ENCODE measurements at regions not wholly inside any gene's neighbourhood (a gene's known extent, or its start where the extent isn't known, plus 50 kb on each side); places are given as distances from the start of the nearest gene placed in this dataset.
"Not testable (repeated sequence)": the region's sequence is repeated elsewhere in the genome, so short reads cannot be mapped to it uniquely, and the experiment has no call there.

DNA sequence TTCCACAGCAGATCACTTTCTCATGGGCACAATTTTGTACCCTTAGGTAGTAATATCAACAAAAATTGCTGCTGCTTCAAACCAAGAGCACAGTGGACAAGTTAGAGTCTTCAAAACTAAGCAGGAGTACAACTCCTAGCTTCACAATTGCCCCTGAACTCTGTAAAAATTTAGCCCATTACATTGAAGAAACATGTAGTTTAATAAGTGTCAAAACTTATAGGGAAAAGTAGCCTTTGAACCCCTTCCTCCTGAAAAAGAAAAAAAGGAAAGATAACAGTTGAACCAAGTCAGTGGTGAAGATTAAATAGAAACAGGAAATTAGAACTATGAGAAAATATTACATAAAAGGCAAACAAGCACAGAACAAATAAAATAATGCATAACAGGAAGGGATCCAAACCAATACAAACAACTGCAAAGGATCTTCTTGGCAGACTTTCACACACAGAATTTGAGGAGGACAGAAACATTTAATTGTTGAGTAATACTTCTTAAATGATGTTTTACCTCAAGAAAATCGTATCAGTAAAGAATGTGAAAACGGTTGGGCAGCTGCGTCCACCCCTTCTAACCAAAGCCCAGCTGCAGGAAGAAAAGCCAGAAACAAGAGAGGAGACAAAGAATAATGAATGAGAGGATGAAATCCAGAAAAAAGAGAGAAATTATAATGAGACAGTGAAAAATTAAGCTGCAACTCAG is 636.0 kb downstream of the NR2F1-AS1 start:
- no peak overlapping the region for H3K27ac ChIP-seq (ENCODE audit: low read length)
- H3K4me1 ChIP-seq (ENCODE audit: control insufficient read depth in 1 of 2, insufficient read depth in 2 of 2, low read length in 2 of 2), result no peaks in the 10 kb centered on the region
- H3K36me3 ChIP-seq (ENCODE audit: control insufficient read depth in 1 of 2, insufficient read depth in 2 of 2, low read length in 2 of 2), result no peaks in the 10 kb centered on the region
- peaks cover 0 to 3% of the 10 kb centered on the region in 2 donors for H3K9me3 ChIP-seq (ENCODE audit: control insufficient read depth in 1 of 2, low read length in 2 of 2)
- H3K27me3 ChIP-seq (ENCODE audit: low read depth, low read length), result no peaks in the 10 kb centered on the region
- H3K4me3 ChIP-seq (ENCODE audit: low read depth in 1 of 2, low read length in 2 of 2), result no peak overlapping the region

GRCh38 chr5:92944337-92944736 is 636.7 kb downstream of the NR2F1-AS1 start:
- Histone ChIP-seq H3K4me1 (ENCODE audit: control insufficient read depth in 1 of 2, insufficient read depth in 2 of 2, low read length in 2 of 2) (no peaks in the 10 kb centered on the region), H3K9me3 (ENCODE audit: control insufficient read depth in 1 of 2, low read length in 2 of 2) (peaks cover 0 to 3% of the 10 kb centered on the region in 2 donors), H3K36me3 (ENCODE audit: control insufficient read depth in 1 of 2, insufficient read depth in 2 of 2, low read length in 2 of 2) (no peaks in the 10 kb centered on the region), H3K4me3 (ENCODE audit: low read depth in 1 of 2, low read length in 2 of 2) (no peak overlapping the region), H3K27me3 (ENCODE audit: low read depth, low read length) (no peaks in the 10 kb centered on the region), H3K27ac (ENCODE audit: low read length) (no peak overlapping the region)

DNA sequence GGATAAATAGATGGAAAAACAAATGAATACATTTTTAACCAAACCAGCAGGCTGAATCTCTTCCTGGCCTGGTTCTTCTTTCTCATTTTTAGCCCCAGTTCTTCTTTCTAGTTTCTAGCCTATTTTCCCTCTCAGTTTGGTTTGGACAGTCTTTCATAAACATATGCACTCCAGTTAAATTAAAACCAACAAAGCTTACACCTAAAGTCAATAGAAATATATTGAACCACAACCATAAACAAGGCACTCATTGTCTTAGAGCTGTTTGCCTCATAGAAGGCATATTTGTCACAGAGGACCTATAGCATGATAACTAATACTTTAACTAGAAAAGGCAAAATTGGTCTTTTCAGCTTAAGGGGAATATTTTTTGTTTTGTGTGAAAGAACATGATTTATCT is 638.3 kb downstream of the NR2F1-AS1 start:
- Histone ChIP-seq H3K27me3 (ENCODE audit: low read depth, low read length) (no peaks in the 10 kb centered on the region), H3K36me3 (ENCODE audit: control insufficient read depth in 1 of 2, insufficient read depth in 2 of 2, low read length in 2 of 2) (no peaks in the 10 kb centered on the region), H3K4me1 (ENCODE audit: control insufficient read depth in 1 of 2, insufficient read depth in 2 of 2, low read length in 2 of 2) (no peaks in the 10 kb centered on the region), H3K27ac (ENCODE audit: low read length) (no peak overlapping the region), H3K9me3 (ENCODE audit: control insufficient read depth in 1 of 2, low read length in 2 of 2) (peaks cover 0 to 3% of the 10 kb centered on the region in 2 donors), H3K4me3 (ENCODE audit: low read depth in 1 of 2, low read length in 2 of 2) (no peak overlapping the region)

GRCh38 chr5:92941806-92942205 is 639.2 kb downstream of the NR2F1-AS1 start:
- Histone ChIP-seq H3K4me3 (ENCODE audit: low read depth in 1 of 2, low read length in 2 of 2) (no peak overlapping the region), H3K4me1 (ENCODE audit: control insufficient read depth in 1 of 2, insufficient read depth in 2 of 2, low read length in 2 of 2) (no peaks in the 10 kb centered on the region), H3K27me3 (ENCODE audit: low read depth, low read length) (no peaks in the 10 kb centered on the region), H3K9me3 (ENCODE audit: control insufficient read depth in 1 of 2, low read length in 2 of 2) (no peaks in the 10 kb centered on the region), H3K27ac (ENCODE audit: low read length) (no peak overlapping the region), H3K36me3 (ENCODE audit: control insufficient read depth in 1 of 2, insufficient read depth in 2 of 2, low read length in 2 of 2) (no peaks in the 10 kb centered on the region)

GRCh38 chr5:92939428-92939827 is 641.6 kb downstream of the NR2F1-AS1 start:
- no peaks in the 10 kb centered on the region for H3K27me3 ChIP-seq (ENCODE audit: low read depth, low read length)
- no peak overlapping the region for H3K4me3 ChIP-seq (ENCODE audit: low read depth in 1 of 2, low read length in 2 of 2)

DNA sequence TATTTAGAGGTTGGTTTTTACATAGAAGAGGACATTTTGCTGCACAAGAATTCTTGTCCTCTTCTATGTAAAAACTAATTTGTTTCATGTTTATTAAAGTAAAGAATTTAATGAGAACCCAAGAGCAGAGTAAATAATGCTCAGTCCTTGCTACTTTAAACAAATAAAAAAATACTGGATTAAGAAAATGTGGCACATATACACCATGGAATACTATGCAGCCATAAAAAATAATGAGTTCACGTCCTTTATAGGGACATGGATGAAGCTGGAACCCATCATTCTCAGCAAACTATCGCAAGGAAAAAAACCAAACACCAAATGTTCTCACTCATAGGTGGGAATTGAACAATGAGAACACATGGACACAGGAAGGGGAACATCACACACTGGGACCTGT is 643.6 kb downstream of the NR2F1-AS1 start:
- H3K4me1 ChIP-seq (ENCODE audit: control insufficient read depth in 1 of 2, insufficient read depth in 2 of 2, low read length in 2 of 2); H3K27ac ChIP-seq (ENCODE audit: low read length); H3K9me3 ChIP-seq (ENCODE audit: control insufficient read depth in 1 of 2, low read length in 2 of 2); H3K4me3 ChIP-seq (ENCODE audit: low read depth in 1 of 2, low read length in 2 of 2); H3K27me3 ChIP-seq (ENCODE audit: low read depth, low read length); H3K36me3 ChIP-seq (ENCODE audit: control insufficient read depth in 1 of 2, insufficient read depth in 2 of 2, low read length in 2 of 2): not testable (repeated sequence)

More at GRCh38 chr5:92939428-92939827, 641.6 kb downstream of the NR2F1-AS1 start:
- Histone ChIP-seq H3K9me3 (ENCODE audit: control insufficient read depth in 1 of 2, low read length in 2 of 2) (no peaks in the 10 kb centered on the region), H3K27ac (ENCODE audit: low read length) (no peak overlapping the region), H3K36me3 (ENCODE audit: control insufficient read depth in 1 of 2, insufficient read depth in 2 of 2, low read length in 2 of 2) (no peaks in the 10 kb centered on the region), H3K4me1 (ENCODE audit: control insufficient read depth in 1 of 2, insufficient read depth in 2 of 2, low read length in 2 of 2) (no peaks in the 10 kb centered on the region)

- H3K9me3 ChIP-seq (ENCODE audit: control insufficient read depth in 1 of 2, low read length in 2 of 2), result no peaks in the 10 kb centered on the region
- H3K27me3 ChIP-seq (ENCODE audit: low read depth, low read length), result no peaks in the 10 kb centered on the region
- no peak overlapping the region for H3K27ac ChIP-seq (ENCODE audit: low read length)
- no peak overlapping the region for H3K4me3 ChIP-seq (ENCODE audit: low read depth in 1 of 2, low read length in 2 of 2)
- H3K4me1 ChIP-seq (ENCODE audit: control insufficient read depth in 1 of 2, insufficient read depth in 2 of 2, low read length in 2 of 2), result no peaks in the 10 kb centered on the region
- no peaks in the 10 kb centered on the region for H3K36me3 ChIP-seq (ENCODE audit: control insufficient read depth in 1 of 2, insufficient read depth in 2 of 2, low read length in 2 of 2)
These were observed 651.0 kb downstream of the NR2F1-AS1 start for GRCh38 chr5:92930057-92930456.

DNA sequence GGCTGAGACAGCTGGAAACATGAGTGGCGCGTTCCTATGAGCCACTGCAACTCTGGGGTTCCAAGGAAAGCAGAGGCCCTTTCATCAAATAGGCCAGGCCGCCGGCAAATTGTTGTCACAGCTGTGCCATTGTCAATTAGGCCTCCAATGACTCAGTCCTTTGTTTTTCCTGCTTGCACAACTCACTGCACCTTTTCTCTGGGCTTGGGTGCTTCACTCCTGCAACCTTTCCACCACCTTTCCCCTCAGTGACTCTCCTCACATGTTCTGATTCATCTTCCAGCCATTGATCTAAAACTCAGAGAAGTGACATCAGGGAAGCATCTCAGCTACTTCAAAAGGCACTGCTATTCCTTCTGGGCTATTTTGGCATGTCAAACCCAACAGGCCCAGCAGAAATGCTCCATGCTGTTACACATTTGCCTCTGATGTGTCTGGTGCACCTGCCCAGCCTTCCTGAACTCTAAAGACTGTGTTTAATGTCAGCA is 653.7 kb downstream of the NR2F1-AS1 start:
- H3K4me1 ChIP-seq (ENCODE audit: control insufficient read depth in 1 of 2, insufficient read depth in 2 of 2, low read length in 2 of 2), result no peaks in the 10 kb centered on the region
- no peaks in the 10 kb centered on the region for H3K9me3 ChIP-seq (ENCODE audit: control insufficient read depth in 1 of 2, low read length in 2 of 2)
- H3K27me3 ChIP-seq (ENCODE audit: low read depth, low read length), result no peaks in the 10 kb centered on the region
- no peak overlapping the region for H3K4me3 ChIP-seq (ENCODE audit: low read depth in 1 of 2, low read length in 2 of 2)
- H3K27ac ChIP-seq (ENCODE audit: low read length), result no peak overlapping the region
- no peaks in the 10 kb centered on the region for H3K36me3 ChIP-seq (ENCODE audit: control insufficient read depth in 1 of 2, insufficient read depth in 2 of 2, low read length in 2 of 2)

- no peaks in the 10 kb centered on the region for H3K27me3 ChIP-seq (ENCODE audit: low read depth, low read length)
- no peaks in the 10 kb centered on the region for H3K36me3 ChIP-seq (ENCODE audit: control insufficient read depth in 1 of 2, insufficient read depth in 2 of 2, low read length in 2 of 2)
- H3K9me3 ChIP-seq (ENCODE audit: control insufficient read depth in 1 of 2, low read length in 2 of 2), result no peaks in the 10 kb centered on the region
- no peaks in the 10 kb centered on the region for H3K4me1 ChIP-seq (ENCODE audit: control insufficient read depth in 1 of 2, insufficient read depth in 2 of 2, low read length in 2 of 2)
- H3K27ac ChIP-seq (ENCODE audit: low read length), result no peak overlapping the region
- no peak overlapping the region for H3K4me3 ChIP-seq (ENCODE audit: low read depth in 1 of 2, low read length in 2 of 2)
These were observed 657.1 kb downstream of the NR2F1-AS1 start for GRCh38 chr5:92923885-92924284.

DNA sequence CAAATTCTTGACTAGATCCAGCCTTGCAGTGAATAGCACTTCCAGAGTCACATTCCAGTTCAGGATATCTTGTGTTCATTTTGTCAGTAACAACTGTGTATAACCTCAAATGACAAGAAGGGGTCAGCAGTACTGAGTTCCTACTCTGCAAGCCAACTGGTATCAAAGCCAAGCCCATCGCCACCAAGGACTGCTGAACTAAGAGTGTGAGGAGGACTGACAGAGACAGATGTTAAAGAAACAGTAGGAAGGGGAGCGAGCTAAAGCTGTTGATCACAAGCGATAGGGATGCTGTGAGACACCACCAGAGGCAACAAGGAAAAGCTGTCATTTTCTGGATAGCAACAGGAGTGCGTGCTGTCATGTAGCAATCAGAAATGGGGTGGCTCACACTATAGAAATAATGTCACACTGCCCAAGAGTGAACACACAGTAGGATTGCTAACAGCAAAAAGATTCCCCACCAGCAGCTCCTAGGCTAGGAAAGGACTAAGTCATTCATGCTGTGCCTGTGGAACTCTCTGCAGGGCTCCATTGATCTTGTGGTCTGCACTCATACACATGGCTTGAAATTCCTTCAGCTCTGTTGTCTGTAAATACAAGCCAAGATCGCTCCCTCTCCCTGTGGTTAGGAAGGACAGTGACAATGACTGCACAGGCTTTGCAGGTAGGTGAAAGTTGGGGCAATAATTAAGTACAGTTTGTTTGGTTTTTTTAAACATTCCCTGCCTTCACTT is 658.6 kb downstream of the NR2F1-AS1 start:
- Histone ChIP-seq H3K9me3 (ENCODE audit: control insufficient read depth in 1 of 2, low read length in 2 of 2) (no peaks in the 10 kb centered on the region), H3K4me3 (ENCODE audit: low read depth in 1 of 2, low read length in 2 of 2) (no peak overlapping the region), H3K27me3 (ENCODE audit: low read depth, low read length) (no peaks in the 10 kb centered on the region), H3K27ac (ENCODE audit: low read length) (no peak overlapping the region), H3K36me3 (ENCODE audit: control insufficient read depth in 1 of 2, insufficient read depth in 2 of 2, low read length in 2 of 2) (no peaks in the 10 kb centered on the region), H3K4me1 (ENCODE audit: control insufficient read depth in 1 of 2, insufficient read depth in 2 of 2, low read length in 2 of 2) (no peaks in the 10 kb centered on the region)

GRCh38 chr5:92917044-92917443 is 664.0 kb downstream of the NR2F1-AS1 start:
- Histone ChIP-seq H3K36me3 (ENCODE audit: control insufficient read depth in 1 of 2, insufficient read depth in 2 of 2, low read length in 2 of 2) (no peaks in the 10 kb centered on the region), H3K9me3 (ENCODE audit: control insufficient read depth in 1 of 2, low read length in 2 of 2) (no peaks in the 10 kb centered on the region), H3K27me3 (ENCODE audit: low read depth, low read length) (no peaks in the 10 kb centered on the region), H3K4me1 (ENCODE audit: control insufficient read depth in 1 of 2, insufficient read depth in 2 of 2, low read length in 2 of 2) (no peaks in the 10 kb centered on the region), H3K27ac (ENCODE audit: low read length) (no peak overlapping the region), H3K4me3 (ENCODE audit: low read depth in 1 of 2, low read length in 2 of 2) (no peak overlapping the region)
